OCI-LY1 (cell line): ENCODE measurements at regions not wholly inside any gene's neighbourhood (a gene's known extent, or its start where the extent isn't known, plus 50 kb on each side); places are given as distances from the start of the nearest gene placed in this dataset.

Experiments
- H2AFZ ChIP-seq: fragments of 200-600 bp; sonication (generic), shearing (Covaris generic); 2 replicates; pipeline ENCODE4 v1.6.0; 2014; ENCODE audit warnings: antibody characterized with exemption, mild to moderate bottlenecking, low read length
- H3F3A ChIP-seq: fragments of 200-600 bp; sonication (generic), shearing (Covaris generic); 2 replicates; pipeline ENCODE4 v1.6.0; 2014; ENCODE audit warnings: mild to moderate bottlenecking, antibody characterized with exemption, low read length, moderate library complexity; ENCODE audit not compliant: insufficient read depth
- H3K27ac ChIP-seq: fragments of 200-600 bp; sonication (generic); 2 replicates; pipeline ENCODE4 v1.5.1; 2014; ENCODE audit warnings: low read length, mixed run types, mild to moderate bottlenecking, low read depth; ENCODE audit not compliant: poor library complexity, severe bottlenecking
- H3K27me3 ChIP-seq: fragments of 200-600 bp; sonication (generic); 2 replicates; pipeline ENCODE4 v1.6.0; 2014; ENCODE audit warnings: antibody characterized with exemption, mild to moderate bottlenecking, low read length, moderate library complexity; ENCODE audit not compliant: insufficient read depth
- H3K36me3 ChIP-seq: fragments of 200-600 bp; sonication (generic); 2 replicates; pipeline ENCODE4 v1.6.1; 2014; ENCODE audit warnings: mild to moderate bottlenecking, antibody characterized with exemption, low read length, moderate library complexity, mixed read lengths; ENCODE audit not compliant: insufficient read depth
- H3K4me1 ChIP-seq: fragments of 200-600 bp; sonication (generic); 2 replicates; pipeline ENCODE4 v1.5.1; 2014; ENCODE audit warnings: mild to moderate bottlenecking, low read length, moderate library complexity; ENCODE audit not compliant: insufficient read depth, severe bottlenecking
- H3K4me2 ChIP-seq: fragments of 200-600 bp; sonication (generic), shearing (Covaris generic); 2 replicates; pipeline ENCODE4 v1.6.1; 2014; ENCODE audit warnings: low read length
- H3K4me3 ChIP-seq: fragments of 200-600 bp; sonication (generic); 2 replicates; pipeline ENCODE4 v1.5.1; 2014; ENCODE audit warnings: low read length, low read depth, mild to moderate bottlenecking, mixed read lengths; ENCODE audit not compliant: poor library complexity, severe bottlenecking
- H3K79me2 ChIP-seq: fragments of 200-600 bp; shearing (Covaris generic); 2 replicates; pipeline ENCODE4 v1.6.1; 2016; ENCODE audit warnings: mixed run types, low read length, mixed read lengths; ENCODE audit not compliant: insufficient read depth
- H3K9ac ChIP-seq: fragments of 200-600 bp; sonication (generic), shearing (Covaris generic); 2 replicates; pipeline ENCODE4 v1.6.1; 2014; ENCODE audit warnings: mild to moderate bottlenecking, low read length, mixed read lengths
- H3K9me2 ChIP-seq: fragments of 200-600 bp; sonication (generic), shearing (Covaris generic); 2 replicates; pipeline ENCODE4 v1.6.1; 2014; ENCODE audit warnings: low read depth, mild to moderate bottlenecking, low read length, mixed read lengths
- H3K9me3 ChIP-seq: fragments of 200-600 bp; shearing (Covaris generic); 2 replicates; pipeline ENCODE4 v1.6.1; 2014; ENCODE audit warnings: low read length, mixed read lengths
- H4K20me1 ChIP-seq: fragments of 200-600 bp; sonication (generic), shearing (Covaris generic); 2 replicates; pipeline ENCODE4 v1.6.0; 2016; ENCODE audit warnings: mild to moderate bottlenecking, low read length; ENCODE audit not compliant: insufficient read depth
- EZH2 ChIP-seq: fragments of 200-600 bp; sonication (generic), shearing (Covaris generic); IDR thresholded peaks from 2 replicates; pipeline ENCODE4 v1.8.0; 2017; ENCODE audit warnings: borderline replicate concordance, mixed run types, mild to moderate bottlenecking, antibody characterized with exemption, low read length, moderate library complexity, mixed read lengths
- TF ChIP-seq, protein P1 (sequence below): fragments of 200-600 bp; sonication (generic), shearing (Covaris generic); IDR thresholded peaks from 2 replicates; pipeline ENCODE4 v1.5.1; 2017; ENCODE audit warnings: mild to moderate bottlenecking, antibody characterized with exemption, low read length, moderate library complexity, mixed read lengths

DNA sequence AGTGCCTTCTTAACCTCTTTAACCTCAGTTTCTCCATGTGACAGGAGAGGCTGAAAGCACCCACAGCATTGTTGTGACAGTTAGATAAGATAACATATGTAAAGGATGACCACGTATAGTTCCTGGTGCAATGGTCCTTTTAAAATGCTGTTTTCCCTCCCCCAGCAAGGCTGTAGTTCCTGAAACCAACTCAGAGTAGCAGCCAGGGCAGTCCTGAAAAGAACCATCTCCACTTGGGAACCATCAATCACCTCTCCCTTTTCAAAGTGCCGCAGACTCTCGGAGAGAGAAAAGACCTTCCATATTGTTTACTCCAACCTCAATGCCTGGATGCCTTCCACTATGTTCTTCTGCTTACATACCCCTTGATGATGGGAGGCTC lies 158.8 kb downstream of the DDX1 start:
- no peaks in the 10 kb centered on the region for H3K79me2 ChIP-seq
- H3K9ac ChIP-seq: no peak overlapping the region
- H3K9me2 ChIP-seq: no peaks in the 10 kb centered on the region
- H3K4me2 ChIP-seq: no peak overlapping the region
- H3F3A ChIP-seq: no peaks in the 10 kb centered on the region
- H3K4me3 ChIP-seq: no peak overlapping the region
- H3K27me3 ChIP-seq: no peaks in the 10 kb centered on the region
- H4K20me1 ChIP-seq: no peaks in the 10 kb centered on the region
- H2AFZ ChIP-seq: no peak overlapping the region
- no peaks in the 10 kb centered on the region for H3K36me3 ChIP-seq
- no peaks in the 10 kb centered on the region for H3K4me1 ChIP-seq
- H3K27ac ChIP-seq: no peak overlapping the region
- no peaks in the 10 kb centered on the region for H3K9me3 ChIP-seq
- no peak for TF ChIP-seq EZH2
- TF ChIP-seq, protein P1, sequence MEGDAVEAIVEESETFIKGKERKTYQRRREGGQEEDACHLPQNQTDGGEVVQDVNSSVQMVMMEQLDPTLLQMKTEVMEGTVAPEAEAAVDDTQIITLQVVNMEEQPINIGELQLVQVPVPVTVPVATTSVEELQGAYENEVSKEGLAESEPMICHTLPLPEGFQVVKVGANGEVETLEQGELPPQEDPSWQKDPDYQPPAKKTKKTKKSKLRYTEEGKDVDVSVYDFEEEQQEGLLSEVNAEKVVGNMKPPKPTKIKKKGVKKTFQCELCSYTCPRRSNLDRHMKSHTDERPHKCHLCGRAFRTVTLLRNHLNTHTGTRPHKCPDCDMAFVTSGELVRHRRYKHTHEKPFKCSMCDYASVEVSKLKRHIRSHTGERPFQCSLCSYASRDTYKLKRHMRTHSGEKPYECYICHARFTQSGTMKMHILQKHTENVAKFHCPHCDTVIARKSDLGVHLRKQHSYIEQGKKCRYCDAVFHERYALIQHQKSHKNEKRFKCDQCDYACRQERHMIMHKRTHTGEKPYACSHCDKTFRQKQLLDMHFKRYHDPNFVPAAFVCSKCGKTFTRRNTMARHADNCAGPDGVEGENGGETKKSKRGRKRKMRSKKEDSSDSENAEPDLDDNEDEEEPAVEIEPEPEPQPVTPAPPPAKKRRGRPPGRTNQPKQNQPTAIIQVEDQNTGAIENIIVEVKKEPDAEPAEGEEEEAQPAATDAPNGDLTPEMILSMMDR: no peak

DNA sequence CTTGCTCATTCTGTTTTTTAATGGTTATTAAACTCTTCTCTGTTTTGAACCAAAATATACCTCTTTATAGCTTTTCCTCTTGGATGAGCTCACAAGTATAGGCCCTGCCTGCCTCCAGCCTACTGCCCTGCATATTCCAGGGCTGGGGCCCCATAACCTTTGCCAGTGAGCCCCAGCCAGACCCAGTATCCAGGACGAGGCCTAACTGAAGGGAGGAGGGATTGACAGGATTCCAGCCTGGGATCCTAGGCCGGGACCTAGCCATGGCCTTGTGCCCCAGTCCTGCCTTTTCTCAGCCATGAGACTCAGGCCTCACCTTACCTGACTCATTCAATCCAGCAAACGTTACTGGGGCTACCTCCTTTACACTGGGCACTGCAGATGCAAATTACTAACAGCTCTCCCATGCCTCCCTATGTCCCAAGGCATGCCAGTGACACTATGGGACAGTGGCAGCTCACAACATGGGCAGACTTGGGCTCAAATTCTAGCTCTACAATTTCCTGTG lies 159.2 kb downstream of the DDX1 start:
- Histone ChIP-seq H3K4me3 (no peak overlapping the region), H3F3A (no peaks in the 10 kb centered on the region), H4K20me1 (no peaks in the 10 kb centered on the region), H3K79me2 (no peaks in the 10 kb centered on the region), H3K9me3 (no peaks in the 10 kb centered on the region), H3K4me2 (no peak overlapping the region), H3K27me3 (no peaks in the 10 kb centered on the region), H3K9me2 (no peaks in the 10 kb centered on the region), H3K27ac (no peak overlapping the region), H3K9ac (no peak overlapping the region), H2AFZ (no peak overlapping the region), H3K4me1 (no peaks in the 10 kb centered on the region), H3K36me3 (no peaks in the 10 kb centered on the region)
- TF ChIP-seq, protein P1: no peak
- no peak for TF ChIP-seq EZH2

DNA sequence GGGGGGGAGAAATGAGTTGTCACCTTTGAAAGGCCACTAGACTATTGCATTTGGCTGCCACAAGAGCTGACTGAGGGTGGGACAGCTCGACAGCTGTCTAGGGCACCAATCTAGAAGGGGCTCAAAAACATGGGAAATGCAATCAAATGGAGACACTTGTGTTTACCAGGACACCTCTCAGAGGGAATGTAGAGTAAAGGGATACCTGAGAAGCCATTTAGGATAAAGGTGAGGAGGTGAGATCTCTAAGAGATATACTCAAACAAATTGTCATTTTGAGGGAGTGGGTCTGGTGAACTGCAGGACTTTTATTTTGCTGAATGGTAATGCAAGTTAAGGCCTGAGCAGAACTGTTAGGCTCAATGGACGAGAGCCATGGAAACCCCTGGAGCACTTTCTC lies 159.8 kb downstream of the DDX1 start:
- Histone ChIP-seq H4K20me1 (no peaks in the 10 kb centered on the region), H3K9me3 (no peaks in the 10 kb centered on the region), H3K4me1 (no peaks in the 10 kb centered on the region), H3K27ac (no peak overlapping the region), H3K4me3 (no peak overlapping the region), H3F3A (no peaks in the 10 kb centered on the region), H3K27me3 (no peaks in the 10 kb centered on the region), H2AFZ (no peak overlapping the region), H3K9ac (no peak overlapping the region), H3K9me2 (no peaks in the 10 kb centered on the region), H3K36me3 (no peaks in the 10 kb centered on the region), H3K79me2 (no peaks in the 10 kb centered on the region), H3K4me2 (no peak overlapping the region)
- no peak for TF ChIP-seq EZH2
- TF ChIP-seq, protein P1: no peak
